Upper lobe of left lung (tissue), 4 donors: ENCODE measurements at regions not wholly inside any gene's neighbourhood (a gene's known extent, or its start where the extent isn't known, plus 50 kb on each side); places are given as distances from the start of the nearest gene placed in this dataset.

ENCODE experiments used
- POLR2AphosphoS5 ChIP-seq, 2 donors: sonication (generic); formaldehyde crosslinking; IDR thresholded peaks; one replicate each; pipeline ENCODE4 v1.5.1; 2017; ENCODE audit warnings: antibody characterized with exemption in 2 of 2
- TF ChIP-seq, protein P1 (sequence below), 6 experiments: fragments of 450-650 bp in 4 of 6; fragments of 200-600 bp in 2 of 6; sonication (generic) in 2 of 6; IDR thresholded peaks; one replicate each; pipeline ENCODE4 v1.5.1; 2016 to 2019; ENCODE audit warnings: antibody characterized with exemption in 6 of 6

GRCh38 chr5:116731432-116731831, 156.8 kb upstream of the SEMA6A start:
- TF ChIP-seq, protein P1, sequence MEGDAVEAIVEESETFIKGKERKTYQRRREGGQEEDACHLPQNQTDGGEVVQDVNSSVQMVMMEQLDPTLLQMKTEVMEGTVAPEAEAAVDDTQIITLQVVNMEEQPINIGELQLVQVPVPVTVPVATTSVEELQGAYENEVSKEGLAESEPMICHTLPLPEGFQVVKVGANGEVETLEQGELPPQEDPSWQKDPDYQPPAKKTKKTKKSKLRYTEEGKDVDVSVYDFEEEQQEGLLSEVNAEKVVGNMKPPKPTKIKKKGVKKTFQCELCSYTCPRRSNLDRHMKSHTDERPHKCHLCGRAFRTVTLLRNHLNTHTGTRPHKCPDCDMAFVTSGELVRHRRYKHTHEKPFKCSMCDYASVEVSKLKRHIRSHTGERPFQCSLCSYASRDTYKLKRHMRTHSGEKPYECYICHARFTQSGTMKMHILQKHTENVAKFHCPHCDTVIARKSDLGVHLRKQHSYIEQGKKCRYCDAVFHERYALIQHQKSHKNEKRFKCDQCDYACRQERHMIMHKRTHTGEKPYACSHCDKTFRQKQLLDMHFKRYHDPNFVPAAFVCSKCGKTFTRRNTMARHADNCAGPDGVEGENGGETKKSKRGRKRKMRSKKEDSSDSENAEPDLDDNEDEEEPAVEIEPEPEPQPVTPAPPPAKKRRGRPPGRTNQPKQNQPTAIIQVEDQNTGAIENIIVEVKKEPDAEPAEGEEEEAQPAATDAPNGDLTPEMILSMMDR (IDR thresholded peaks at IDR 0.05) = no peak
- no peak for TF ChIP-seq POLR2AphosphoS5 (IDR thresholded peaks at IDR 0.05)
